SU-DHL-6 (cell line): ENCODE measurements at regions not wholly inside any gene's neighbourhood (a gene's known extent, or its start where the extent isn't known, plus 50 kb on each side); places are given as distances from the start of the nearest gene placed in this dataset.

Source experiments
- H2AFZ ChIP-seq: fragments of 200-600 bp; sonication (generic); 2 replicates; pipeline ENCODE4 v1.6.1; 2014; ENCODE audit warnings: low read depth, mild to moderate bottlenecking, moderate library complexity, mixed read lengths, antibody characterized with exemption, low read length; ENCODE audit not compliant: severe bottlenecking
- H3F3A ChIP-seq: fragments of 200-600 bp; shearing (Covaris generic); 2 replicates; pipeline ENCODE4 v1.6.0; 2016; ENCODE audit warnings: antibody characterized with exemption, mild to moderate bottlenecking; ENCODE audit not compliant: insufficient read depth
- H3K27ac ChIP-seq: fragments of 200-600 bp; sonication (generic); 2 replicates; pipeline ENCODE4 v1.5.1; 2016; ENCODE audit warnings: low read depth, mild to moderate bottlenecking, low read length, moderate library complexity, mixed read lengths
- H3K27me3 ChIP-seq: fragments of 200-600 bp; sonication (generic), shearing (Covaris generic); 2 replicates; pipeline ENCODE4 v1.6.0; 2014; ENCODE audit warnings: mild to moderate bottlenecking, low read length
- H3K36me3 ChIP-seq: fragments of 200-600 bp; sonication (generic); 2 replicates; pipeline ENCODE4 v1.6.1; 2014; ENCODE audit warnings: mild to moderate bottlenecking, low read length, mixed read lengths
- H3K4me2 ChIP-seq: fragments of 300-600, 200-600 bp; shearing (Covaris generic), sonication (generic); 2 replicates; pipeline ENCODE4 v1.6.0; 2014; ENCODE audit warnings: low read length, low read depth, mild to moderate bottlenecking; ENCODE audit not compliant: poor library complexity, severe bottlenecking
- H3K4me3 ChIP-seq: fragments of 200-600 bp; sonication (generic); 2 replicates; pipeline ENCODE4 v1.5.1; 2014; ENCODE audit warnings: antibody characterized with exemption, low read length, mild to moderate bottlenecking, mixed read lengths; ENCODE audit not compliant: insufficient read depth, poor library complexity, severe bottlenecking
- H3K79me2 ChIP-seq: fragments of 200-600 bp; sonication (generic); 2 replicates; pipeline ENCODE4 v1.6.1; 2014; ENCODE audit warnings: mild to moderate bottlenecking, low read length, moderate library complexity; ENCODE audit not compliant: insufficient read depth
- H3K9ac ChIP-seq: fragments of 200-600 bp; sonication (generic); 2 replicates; pipeline ENCODE4 v1.7.0; 2014; ENCODE audit warnings: mild to moderate bottlenecking, low read length
- H3K9me2 ChIP-seq: fragments of 200-600 bp; sonication (generic); replicated peaks from 2 replicates; pipeline ENCODE4 v1.6.1; 2014; ENCODE audit warnings: low read length; ENCODE audit not compliant: insufficient read depth
- H3K9me3 ChIP-seq: fragments of 200-600 bp; sonication (generic); 2 replicates; pipeline ENCODE4 v1.6.1; 2014; ENCODE audit warnings: low read length, mixed read lengths; ENCODE audit not compliant: insufficient read depth
- H4K20me1 ChIP-seq: fragments of 200-600 bp; sonication (generic); 2 replicates; pipeline ENCODE4 v1.6.1; 2014; ENCODE audit warnings: low read depth, mild to moderate bottlenecking, antibody characterized with exemption, low read length, moderate library complexity, mixed read lengths
- CTCF ChIP-seq: fragments of 200-600 bp; sonication (generic); IDR thresholded peaks from one replicate; pipeline ENCODE4 v1.5.1; 2017; ENCODE audit warnings: antibody characterized with exemption, mild to moderate bottlenecking, low read length, moderate library complexity; ENCODE audit not compliant: insufficient read depth, poor library complexity, severe bottlenecking
- EZH2phosphoT487 ChIP-seq: fragments of 200-600 bp; sonication (generic), shearing (Covaris generic); conservative IDR thresholded peaks from 2 replicates; pipeline ENCODE4 v1.6.1; 2018; ENCODE audit warnings: mild to moderate bottlenecking, antibody characterized with exemption, low read length, moderate library complexity, mixed read lengths

GRCh38 chr7:24419511-24419910, 135.5 kb downstream of the NPY start:
- Histone ChIP-seq H3K36me3 (no peaks in the 10 kb centered on the region), H3K9ac (no peak overlapping the region), H3K4me3 (no peak overlapping the region), H3K27ac (no peak overlapping the region), H3F3A (no peaks in the 10 kb centered on the region), H2AFZ (no peak overlapping the region), H3K79me2 (no peaks in the 10 kb centered on the region), H3K9me3 (peaks cover 1% of the 10 kb centered on the region; the same call in 1 of the 2 replicates), H3K9me2 (no peaks in the 10 kb centered on the region), H4K20me1 (no peaks in the 10 kb centered on the region), H3K27me3 (no peaks in the 10 kb centered on the region), H3K4me2 (no peak overlapping the region)
- no peak for TF ChIP-seq EZH2phosphoT487
- TF ChIP-seq CTCF, result no peak

- H3K79me2 ChIP-seq, result no peaks in the 10 kb centered on the region
- no peak overlapping the region for H3K27ac ChIP-seq
- no peak overlapping the region for H3K4me3 ChIP-seq
- H3F3A ChIP-seq, result no peaks in the 10 kb centered on the region
- no peak overlapping the region for H3K9ac ChIP-seq
- no peak overlapping the region for H3K4me2 ChIP-seq
- H3K9me2 ChIP-seq, result no peaks in the 10 kb centered on the region
- no peaks in the 10 kb centered on the region for H3K36me3 ChIP-seq
- H3K9me3 ChIP-seq, result peaks cover 23% of the 10 kb centered on the region
- TF ChIP-seq CTCF, result no peak
- no peak for TF ChIP-seq EZH2phosphoT487
- H2AFZ ChIP-seq, result no peak overlapping the region
- no peaks in the 10 kb centered on the region for H3K27me3 ChIP-seq
- H4K20me1 ChIP-seq, result no peaks in the 10 kb centered on the region
These were observed 138.5 kb downstream of the NPY start for GRCh38 chr7:24422441-24423010.

GRCh38 chr7:24425664-24426063, 141.7 kb downstream of the NPY start:
- H3K9ac ChIP-seq, result no peak overlapping the region
- H3K9me3 ChIP-seq, result peaks cover 23% of the 10 kb centered on the region
- no peak overlapping the region for H3K4me2 ChIP-seq
- H3K27ac ChIP-seq, result no peak overlapping the region
- no peak overlapping the region for H3K4me3 ChIP-seq
- no peak overlapping the region for H2AFZ ChIP-seq
- H3K36me3 ChIP-seq, result no peaks in the 10 kb centered on the region
- no peaks in the 10 kb centered on the region for H3K27me3 ChIP-seq
- no peaks in the 10 kb centered on the region for H4K20me1 ChIP-seq
- H3K79me2 ChIP-seq, result no peaks in the 10 kb centered on the region
- TF ChIP-seq EZH2phosphoT487 (no peak), CTCF (no peak)
- no peaks in the 10 kb centered on the region for H3K9me2 ChIP-seq
- H3F3A ChIP-seq, result no peaks in the 10 kb centered on the region
